Right lung (tissue), 2 donors: ENCODE measurements at regions not wholly inside any gene's neighbourhood (a gene's known extent, or its start where the extent isn't known, plus 50 kb on each side); places are given as distances from the start of the nearest gene placed in this dataset.
"Not testable (repeated sequence)": the region's sequence is repeated elsewhere in the genome, so short reads cannot be mapped to it uniquely, and the experiment has no call there.

Experiments
- DNase-seq, 2 donors: peaks; one replicate each; pipeline ENCODE4 v3.0.0-alpha.2; 2013

GRCh38 chr4:134145369-134145768, 56.2 kb downstream of the PABPC4L start:
- DNase-seq, result no peak

- no peak for DNase-seq
Measured at GRCh38 chr4:134144337-134144736, 57.3 kb downstream of the PABPC4L start.

GRCh38 chr4:134141728-134142127, 59.9 kb downstream of the PABPC4L start:
- no peak for DNase-seq

GRCh38 chr4:134139188-134139587, 62.4 kb downstream of the PABPC4L start:
- DNase-seq, result no peak

- DNase-seq, result no peak
Measured at GRCh38 chr4:134132086-134132783, 69.4 kb downstream of the PABPC4L start.

- DNase-seq, result no peak
Measured at GRCh38 chr4:134126955-134127354, 74.6 kb downstream of the PABPC4L start.

GRCh38 chr4:134126000-134126560, 75.5 kb downstream of the PABPC4L start:
- no peak for DNase-seq

GRCh38 chr4:134122903-134123302, 78.7 kb downstream of the PABPC4L start:
- no peak for DNase-seq

GRCh38 chr4:134117392-134118183, 84.0 kb downstream of the PABPC4L start:
- no peak for DNase-seq

GRCh38 chr4:134089885-134090284, 111.7 kb downstream of the PABPC4L start:
- no peak for DNase-seq

- DNase-seq, result no peak
Measured at GRCh38 chr4:134085496-134085895, 116.1 kb downstream of the PABPC4L start.

- not testable (repeated sequence) for DNase-seq
Measured at GRCh38 chr4:134079085-134079484, 122.5 kb downstream of the PABPC4L start.

GRCh38 chr4:134078230-134078914, 123.2 kb downstream of the PABPC4L start:
- no peak for DNase-seq

GRCh38 chr4:134073711-134074110, 127.9 kb downstream of the PABPC4L start:
- DNase-seq, result no peak

- no peak for DNase-seq
Measured at GRCh38 chr4:134072137-134072536, 129.5 kb downstream of the PABPC4L start.

- no peak for DNase-seq
Measured at GRCh38 chr4:134070174-134070573, 131.4 kb downstream of the PABPC4L start.

GRCh38 chr4:134057356-134057755, 144.2 kb downstream of the PABPC4L start:
- no peak for DNase-seq

- not testable (repeated sequence) for DNase-seq
Measured at GRCh38 chr4:134046221-134046620, 155.4 kb downstream of the PABPC4L start.

GRCh38 chr4:134045411-134045810, 156.2 kb downstream of the PABPC4L start:
- no peak for DNase-seq

- no peak for DNase-seq
Measured at GRCh38 chr4:134043266-134043665, 158.3 kb downstream of the PABPC4L start.

- no peak for DNase-seq
Measured at GRCh38 chr4:134028421-134028820, 173.2 kb downstream of the PABPC4L start.

GRCh38 chr4:134027931-134028330, 173.7 kb downstream of the PABPC4L start:
- no peak for DNase-seq
